Erythroblast (primary cell): ENCODE measurements at regions not wholly inside any gene's neighbourhood (a gene's known extent, or its start where the extent isn't known, plus 50 kb on each side); places are given as distances from the start of the nearest gene placed in this dataset.

ENCODE experiments used
- GATA1 ChIP-seq: IDR thresholded peaks from 2 replicates; pipeline ENCODE4 v1.6.1; 2011; ENCODE audit warnings: low read depth, mild to moderate bottlenecking, control low read depth, low read length, moderate library complexity
- POLR2A ChIP-seq: IDR thresholded peaks from 2 replicates; pipeline ENCODE4 v1.6.1; 2011; ENCODE audit warnings: mild to moderate bottlenecking, low read length

DNA sequence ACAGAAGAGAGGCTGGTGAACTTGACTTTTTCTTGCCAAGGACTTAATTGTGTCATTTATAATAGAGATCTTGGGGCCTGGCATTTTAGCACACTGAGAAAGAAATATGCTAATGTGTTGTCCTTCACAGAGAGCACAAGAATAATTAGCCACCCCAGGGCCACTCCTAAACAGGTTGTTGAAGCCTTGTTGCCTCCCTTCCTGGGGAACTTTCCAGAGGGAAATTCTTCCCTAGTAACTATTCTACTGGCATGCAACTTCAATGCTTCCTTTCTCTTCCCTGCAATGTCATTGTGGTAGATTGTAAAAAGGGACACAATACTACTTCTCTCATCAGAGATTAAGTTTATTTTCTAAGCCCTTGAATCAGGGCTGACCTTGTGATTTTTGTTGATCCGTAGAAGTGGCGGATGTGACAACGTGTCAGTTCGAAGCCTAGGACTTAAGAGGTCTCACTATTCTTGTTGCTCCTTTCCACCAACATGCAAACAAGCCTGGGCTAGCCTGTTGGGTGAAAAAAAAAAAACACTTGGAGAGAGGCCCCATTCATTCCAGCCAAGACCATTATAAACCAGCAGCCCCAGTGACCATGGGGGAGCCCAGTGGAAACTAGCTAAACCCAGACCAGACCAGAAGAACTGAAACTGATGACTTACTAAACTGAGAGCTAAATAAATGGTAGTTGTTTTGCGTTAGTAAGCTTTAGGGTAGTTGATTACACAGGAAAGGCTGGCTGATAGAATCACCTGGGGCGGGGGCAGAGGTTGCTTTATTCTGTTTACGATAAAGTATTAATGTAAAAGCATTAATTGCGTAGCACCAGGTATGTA lies 287.2 kb downstream of the SHQ1 start:
- no peak for TF ChIP-seq POLR2A
- no peak for TF ChIP-seq GATA1
